ENCODE measurements at regions not wholly inside any gene's neighbourhood (a gene's known extent, or its start where the extent isn't known, plus 50 kb on each side); places are given as distances from the start of the nearest gene placed in this dataset.
"Not testable (repeated sequence)": the region's sequence is repeated elsewhere in the genome, so short reads cannot be mapped to it uniquely, and the experiment has no call there.

DNA sequence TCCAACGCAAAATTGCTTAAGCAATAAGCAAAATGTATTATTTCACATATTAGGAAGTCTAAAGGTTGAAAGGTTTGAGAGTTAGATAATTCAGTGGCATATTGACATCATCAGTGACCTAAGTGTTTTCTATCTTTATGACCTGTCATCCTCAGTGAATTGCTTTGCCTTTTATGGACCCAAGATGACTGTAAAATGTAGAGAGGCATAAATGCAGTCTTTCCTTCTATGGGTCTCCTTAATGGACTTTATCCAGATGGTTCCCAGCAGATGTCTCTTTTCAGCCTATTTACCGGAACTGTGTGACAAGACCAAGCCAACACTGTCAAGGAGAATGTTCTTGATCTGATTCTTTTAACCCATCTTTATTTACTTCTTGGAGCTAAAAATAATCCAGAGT, 615.8 kb downstream of the TTLL7 start:
- not testable (repeated sequence) for TF ChIP-seq POLR2A (IDR thresholded peaks at IDR 0.05)
- TF ChIP-seq, protein P1, sequence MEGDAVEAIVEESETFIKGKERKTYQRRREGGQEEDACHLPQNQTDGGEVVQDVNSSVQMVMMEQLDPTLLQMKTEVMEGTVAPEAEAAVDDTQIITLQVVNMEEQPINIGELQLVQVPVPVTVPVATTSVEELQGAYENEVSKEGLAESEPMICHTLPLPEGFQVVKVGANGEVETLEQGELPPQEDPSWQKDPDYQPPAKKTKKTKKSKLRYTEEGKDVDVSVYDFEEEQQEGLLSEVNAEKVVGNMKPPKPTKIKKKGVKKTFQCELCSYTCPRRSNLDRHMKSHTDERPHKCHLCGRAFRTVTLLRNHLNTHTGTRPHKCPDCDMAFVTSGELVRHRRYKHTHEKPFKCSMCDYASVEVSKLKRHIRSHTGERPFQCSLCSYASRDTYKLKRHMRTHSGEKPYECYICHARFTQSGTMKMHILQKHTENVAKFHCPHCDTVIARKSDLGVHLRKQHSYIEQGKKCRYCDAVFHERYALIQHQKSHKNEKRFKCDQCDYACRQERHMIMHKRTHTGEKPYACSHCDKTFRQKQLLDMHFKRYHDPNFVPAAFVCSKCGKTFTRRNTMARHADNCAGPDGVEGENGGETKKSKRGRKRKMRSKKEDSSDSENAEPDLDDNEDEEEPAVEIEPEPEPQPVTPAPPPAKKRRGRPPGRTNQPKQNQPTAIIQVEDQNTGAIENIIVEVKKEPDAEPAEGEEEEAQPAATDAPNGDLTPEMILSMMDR (IDR thresholded peaks at IDR 0.05) = not testable (repeated sequence)

All from Peyer's patch (tissue), 4 donors.